ENCODE measurements at regions not wholly inside any gene's neighbourhood (a gene's known extent, or its start where the extent isn't known, plus 50 kb on each side); places are given as distances from the start of the nearest gene placed in this dataset.

DNA sequence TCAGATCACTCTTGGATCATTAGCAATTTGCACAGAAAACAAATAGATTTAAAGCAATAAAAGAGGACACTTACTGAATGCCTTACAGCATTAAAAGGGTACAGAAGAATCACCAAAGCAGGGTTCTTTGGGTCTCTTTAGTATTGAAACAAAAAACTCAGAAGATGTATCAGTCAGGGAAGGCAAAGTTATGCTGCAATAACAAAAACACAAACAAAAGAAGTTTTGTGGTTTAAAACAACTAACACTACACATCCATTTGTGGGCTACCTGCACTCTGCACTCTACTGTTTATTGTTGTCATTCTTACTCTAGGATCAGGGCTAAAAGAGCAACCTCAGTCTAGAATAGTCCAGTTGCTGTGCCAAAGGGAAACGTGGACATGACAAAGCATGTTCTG is 216.4 kb downstream of the GPAM start:
- Mint-ChIP-seq H3K4me3 (no peak overlapping the region), H3K4me1 (peaks cover 8% of the 10 kb centered on the region)
- DNase-seq (ENCODE audit: low read depth, low spot score): no peak

GRCh38 chr10:111967547-111967946 is 216.0 kb downstream of the GPAM start:
- no peak for DNase-seq (ENCODE audit: low read depth, low spot score)
- Mint-ChIP-seq H3K9me3 (peaks cover 13% of the 10 kb centered on the region), H3K4me1 (peaks cover 8% of the 10 kb centered on the region), H3K4me3 (no peak overlapping the region), H3K36me3 (ENCODE audit: low read depth) (no peaks in the 10 kb centered on the region), H3K27ac (ENCODE audit: unreplicated experiment) (no peak overlapping the region), H3K27me3 (ENCODE audit: low read depth) (peaks cover 35% of the 10 kb centered on the region)
- TF ChIP-seq CTCF (conservative IDR thresholded peaks at IDR 0.05): no peak

More for the DNA sequence above, 216.4 kb downstream of the GPAM start:
- Mint-ChIP-seq H3K36me3 (ENCODE audit: low read depth) (no peaks in the 10 kb centered on the region), H3K9me3 (peaks cover 14% of the 10 kb centered on the region), H3K27ac (ENCODE audit: unreplicated experiment) (no peak overlapping the region), H3K27me3 (ENCODE audit: low read depth) (peaks cover 40% of the 10 kb centered on the region)
- no peak for TF ChIP-seq CTCF (conservative IDR thresholded peaks at IDR 0.05)

- Mint-ChIP-seq H3K27ac (ENCODE audit: unreplicated experiment) (no peak overlapping the region), H3K36me3 (ENCODE audit: low read depth) (no peaks in the 10 kb centered on the region), H3K4me1 (peaks cover 8% of the 10 kb centered on the region), H3K4me3 (no peak overlapping the region), H3K27me3 (ENCODE audit: low read depth) (peaks cover 31% of the 10 kb centered on the region), H3K9me3 (peaks cover 10% of the 10 kb centered on the region)
- DNase-seq (ENCODE audit: low read depth, low spot score): no peak
- TF ChIP-seq CTCF (conservative IDR thresholded peaks at IDR 0.05): no peak
Observed at GRCh38 chr10:111968647-111969046, 214.9 kb downstream of the GPAM start.

DNA sequence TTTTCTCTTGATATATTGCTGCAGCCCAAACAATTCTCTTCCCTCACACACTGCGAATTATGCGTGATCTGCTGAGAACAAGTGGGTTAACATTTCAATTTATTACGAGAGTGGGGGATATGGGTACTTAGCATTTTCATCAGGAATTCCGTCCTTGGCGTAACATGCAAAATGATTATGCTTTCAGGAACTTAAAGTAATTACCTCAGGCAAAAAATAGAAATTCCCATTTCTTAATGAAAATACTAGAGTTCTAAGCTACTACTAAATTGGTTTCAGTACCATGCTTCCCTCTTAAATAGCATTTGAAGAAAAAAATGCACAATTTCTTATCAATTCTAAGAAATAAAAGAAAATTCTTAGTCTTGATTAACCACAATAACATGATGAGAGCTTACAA is 213.5 kb downstream of the GPAM start:
- Mint-ChIP-seq H3K27me3 (ENCODE audit: low read depth) (peaks cover 31% of the 10 kb centered on the region), H3K4me3 (no peak overlapping the region), H3K27ac (ENCODE audit: unreplicated experiment) (no peak overlapping the region), H3K36me3 (ENCODE audit: low read depth) (no peaks in the 10 kb centered on the region), H3K9me3 (peaks cover 10% of the 10 kb centered on the region), H3K4me1 (peaks cover 5% of the 10 kb centered on the region)
- DNase-seq (ENCODE audit: low read depth, low spot score): no peak
- no peak for TF ChIP-seq CTCF (conservative IDR thresholded peaks at IDR 0.05)

- no peak for TF ChIP-seq CTCF (conservative IDR thresholded peaks at IDR 0.05)
- no peak for DNase-seq (ENCODE audit: low read depth, low spot score)
- Mint-ChIP-seq H3K27ac (ENCODE audit: unreplicated experiment) (no peak overlapping the region), H3K9me3 (peaks cover 5% of the 10 kb centered on the region), H3K4me1 (no peaks in the 10 kb centered on the region), H3K27me3 (ENCODE audit: low read depth) (peaks cover 29% of the 10 kb centered on the region), H3K36me3 (ENCODE audit: low read depth) (no peaks in the 10 kb centered on the region), H3K4me3 (no peak overlapping the region)
Observed at GRCh38 chr10:111972109-111972508, 211.5 kb downstream of the GPAM start.

- no peak for TF ChIP-seq CTCF (conservative IDR thresholded peaks at IDR 0.05)
- H3K4me1 Mint-ChIP-seq: no peaks in the 10 kb centered on the region
- H3K9me3 Mint-ChIP-seq: peaks cover 3% of the 10 kb centered on the region
- no peak overlapping the region for H3K4me3 Mint-ChIP-seq
- H3K36me3 Mint-ChIP-seq (ENCODE audit: low read depth): no peaks in the 10 kb centered on the region
- H3K27ac Mint-ChIP-seq (ENCODE audit: unreplicated experiment): no peak overlapping the region
- DNase-seq (ENCODE audit: low read depth, low spot score): no peak
- peaks cover 25% of the 10 kb centered on the region for H3K27me3 Mint-ChIP-seq (ENCODE audit: low read depth)
Observed at GRCh38 chr10:111973306-111973705, 210.3 kb downstream of the GPAM start.

All from neural crest cell (in vitro differentiated cells).